ENCODE measurements at regions not wholly inside any gene's neighbourhood (a gene's known extent, or its start where the extent isn't known, plus 50 kb on each side); places are given as distances from the start of the nearest gene placed in this dataset.

GRCh38 chr21:32185726-32186125, 93.1 kb downstream of the MIS18A start:
- no peak for ATAC-seq
- H3K27ac ChIP-seq = no peak overlapping the region
- WGBS, 2 donors (ENCODE audit: low coverage in 1 of 2) = 90% methylated on average over 5 of the region's 5 CpGs; no CpG with 5 or more reads in 1 of the 2 donors
- peaks cover 0 to 4% (median 0%) of the 10 kb centered on the region in 3 donors for H3K9me3 ChIP-seq
- H3K36me3 ChIP-seq = no peaks in the 10 kb centered on the region
- H3K4me3 ChIP-seq = no peak overlapping the region
- H3K27me3 ChIP-seq = no peaks in the 10 kb centered on the region
- H3K4me1 ChIP-seq = no peaks in the 10 kb centered on the region
- TF ChIP-seq, protein P1, sequence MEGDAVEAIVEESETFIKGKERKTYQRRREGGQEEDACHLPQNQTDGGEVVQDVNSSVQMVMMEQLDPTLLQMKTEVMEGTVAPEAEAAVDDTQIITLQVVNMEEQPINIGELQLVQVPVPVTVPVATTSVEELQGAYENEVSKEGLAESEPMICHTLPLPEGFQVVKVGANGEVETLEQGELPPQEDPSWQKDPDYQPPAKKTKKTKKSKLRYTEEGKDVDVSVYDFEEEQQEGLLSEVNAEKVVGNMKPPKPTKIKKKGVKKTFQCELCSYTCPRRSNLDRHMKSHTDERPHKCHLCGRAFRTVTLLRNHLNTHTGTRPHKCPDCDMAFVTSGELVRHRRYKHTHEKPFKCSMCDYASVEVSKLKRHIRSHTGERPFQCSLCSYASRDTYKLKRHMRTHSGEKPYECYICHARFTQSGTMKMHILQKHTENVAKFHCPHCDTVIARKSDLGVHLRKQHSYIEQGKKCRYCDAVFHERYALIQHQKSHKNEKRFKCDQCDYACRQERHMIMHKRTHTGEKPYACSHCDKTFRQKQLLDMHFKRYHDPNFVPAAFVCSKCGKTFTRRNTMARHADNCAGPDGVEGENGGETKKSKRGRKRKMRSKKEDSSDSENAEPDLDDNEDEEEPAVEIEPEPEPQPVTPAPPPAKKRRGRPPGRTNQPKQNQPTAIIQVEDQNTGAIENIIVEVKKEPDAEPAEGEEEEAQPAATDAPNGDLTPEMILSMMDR (IDR thresholded peaks at IDR 0.05) = no peak
- TF ChIP-seq POLR2A (IDR thresholded peaks at IDR 0.05) (no peak), POLR2AphosphoS5 (IDR thresholded peaks at IDR 0.05) (no peak), EP300 (IDR thresholded peaks at IDR 0.05) (no peak)

DNA sequence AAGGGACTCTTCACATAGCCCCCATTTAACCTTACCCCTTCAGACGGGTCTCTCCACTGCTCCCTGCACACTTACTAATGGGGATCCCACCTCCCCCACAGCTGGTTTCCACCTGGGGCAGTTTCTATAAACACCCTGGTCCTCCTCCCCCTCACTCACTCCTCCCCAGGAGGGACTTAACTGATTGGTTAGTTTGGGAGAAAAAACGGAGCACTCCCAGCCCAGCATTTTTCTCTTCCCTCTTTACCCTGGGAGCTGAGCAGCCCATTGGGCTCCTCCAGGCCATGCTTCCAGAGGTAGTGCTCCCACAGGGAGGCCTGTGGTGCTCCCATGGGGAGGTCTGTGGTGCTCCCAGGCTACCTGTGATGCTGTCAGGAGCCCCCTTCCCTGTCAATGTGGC, 93.7 kb downstream of the MIS18A start:
- H3K4me3 ChIP-seq = no peak overlapping the region
- no peak for ATAC-seq
- WGBS, 2 donors (ENCODE audit: low coverage in 1 of 2) = 83 to 100% methylated on average over 1 to 2 of the region's 2 CpGs
- H3K27me3 ChIP-seq = no peaks in the 10 kb centered on the region
- H3K9me3 ChIP-seq = peaks cover 0 to 4% (median 0%) of the 10 kb centered on the region in 3 donors
- H3K4me1 ChIP-seq = no peaks in the 10 kb centered on the region
- H3K27ac ChIP-seq = no peak overlapping the region
- TF ChIP-seq, protein P1 (IDR thresholded peaks at IDR 0.05) = no peak
- no peak for TF ChIP-seq EP300 (IDR thresholded peaks at IDR 0.05)
- TF ChIP-seq POLR2AphosphoS5 (IDR thresholded peaks at IDR 0.05) = no peak
- TF ChIP-seq POLR2A (IDR thresholded peaks at IDR 0.05) = no peak
- no peaks in the 10 kb centered on the region for H3K36me3 ChIP-seq

- no peaks in the 10 kb centered on the region for H3K36me3 ChIP-seq
- H3K27ac ChIP-seq = no peak overlapping the region
- H3K4me1 ChIP-seq = no peaks in the 10 kb centered on the region
- no peak for ATAC-seq
- 83 to 88% methylated on average over 5 to 7 of the region's 7 CpGs for WGBS, 2 donors (ENCODE audit: low coverage in 1 of 2)
- H3K27me3 ChIP-seq = no peaks in the 10 kb centered on the region
- peaks cover 0 to 4% (median 0%) of the 10 kb centered on the region in 3 donors for H3K9me3 ChIP-seq
- H3K4me3 ChIP-seq = no peak overlapping the region
- TF ChIP-seq POLR2AphosphoS5 (IDR thresholded peaks at IDR 0.05) (no peak), POLR2A (IDR thresholded peaks at IDR 0.05) (no peak), EP300 (IDR thresholded peaks at IDR 0.05) (no peak)
- TF ChIP-seq, protein P1 (IDR thresholded peaks at IDR 0.05) = no peak
Measured at GRCh38 chr21:32184485-32184884, 94.4 kb downstream of the MIS18A start.

DNA sequence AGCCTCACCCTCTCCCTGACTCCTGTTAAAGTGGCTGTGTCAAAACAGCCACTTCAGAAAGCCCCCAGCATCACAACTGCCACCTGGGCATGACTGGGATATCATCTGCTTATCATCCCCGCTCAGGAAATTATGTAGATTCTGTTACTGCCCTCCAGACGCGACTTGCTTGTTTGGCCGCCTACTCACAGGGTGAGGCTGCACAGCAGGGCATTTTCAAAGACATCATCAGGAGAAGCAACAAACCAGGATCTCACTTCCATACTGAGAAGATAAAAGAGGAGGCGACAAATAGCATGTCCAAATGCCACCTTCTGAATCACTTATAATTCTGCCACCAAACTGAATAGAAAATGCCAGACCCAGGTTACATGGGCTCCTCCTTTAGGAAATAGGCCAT, 94.8 kb downstream of the MIS18A start:
- TF ChIP-seq POLR2AphosphoS5 (IDR thresholded peaks at IDR 0.05) = no peak
- TF ChIP-seq, protein P1 (IDR thresholded peaks at IDR 0.05) = no peak
- no peak for TF ChIP-seq POLR2A (IDR thresholded peaks at IDR 0.05)
- TF ChIP-seq EP300 (IDR thresholded peaks at IDR 0.05) = no peak
- Histone ChIP-seq H3K9me3 (peaks cover 0 to 4% (median 0%) of the 10 kb centered on the region in 3 donors), H3K27ac (no peak overlapping the region), H3K27me3 (no peaks in the 10 kb centered on the region), H3K4me3 (no peak overlapping the region), H3K36me3 (no peaks in the 10 kb centered on the region), H3K4me1 (no peaks in the 10 kb centered on the region)
- 90% methylated on average over 5 of the region's 5 CpGs; no CpG with 5 or more reads in 1 of the 2 donors for WGBS, 2 donors (ENCODE audit: low coverage in 1 of 2)
- no peak for ATAC-seq

DNA sequence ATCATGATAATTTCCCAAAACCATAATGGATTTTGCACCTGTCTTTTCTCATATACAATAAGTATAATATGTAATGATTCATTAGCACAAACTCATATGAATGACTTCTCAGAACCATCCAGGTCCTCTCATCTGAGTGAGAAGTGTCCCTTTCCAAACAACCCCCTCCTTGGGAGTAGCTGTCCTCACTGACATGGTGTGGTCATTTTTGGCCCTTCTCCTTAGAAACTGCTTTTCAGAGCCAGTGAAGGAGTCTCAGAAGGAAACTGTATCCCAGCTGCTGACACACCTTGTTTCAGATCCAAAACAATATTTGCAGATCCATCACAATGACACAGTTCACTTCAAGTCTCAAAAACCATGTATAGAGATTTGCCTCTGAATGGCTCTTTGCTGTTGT, 95.5 kb downstream of the MIS18A start:
- Histone ChIP-seq H3K36me3 (no peaks in the 10 kb centered on the region), H3K27ac (no peak overlapping the region), H3K9me3 (peaks cover 0 to 4% (median 0%) of the 10 kb centered on the region in 3 donors), H3K27me3 (no peaks in the 10 kb centered on the region), H3K4me1 (no peaks in the 10 kb centered on the region), H3K4me3 (no peak overlapping the region)
- ATAC-seq = no peak
- TF ChIP-seq POLR2AphosphoS5 (IDR thresholded peaks at IDR 0.05) (no peak), EP300 (IDR thresholded peaks at IDR 0.05) (no peak), POLR2A (IDR thresholded peaks at IDR 0.05) (no peak)
- TF ChIP-seq, protein P1 (IDR thresholded peaks at IDR 0.05) = no peak
